ENCODE measurements at regions not wholly inside any gene's neighbourhood (a gene's known extent, or its start where the extent isn't known, plus 50 kb on each side); places are given as distances from the start of the nearest gene placed in this dataset.

DNA sequence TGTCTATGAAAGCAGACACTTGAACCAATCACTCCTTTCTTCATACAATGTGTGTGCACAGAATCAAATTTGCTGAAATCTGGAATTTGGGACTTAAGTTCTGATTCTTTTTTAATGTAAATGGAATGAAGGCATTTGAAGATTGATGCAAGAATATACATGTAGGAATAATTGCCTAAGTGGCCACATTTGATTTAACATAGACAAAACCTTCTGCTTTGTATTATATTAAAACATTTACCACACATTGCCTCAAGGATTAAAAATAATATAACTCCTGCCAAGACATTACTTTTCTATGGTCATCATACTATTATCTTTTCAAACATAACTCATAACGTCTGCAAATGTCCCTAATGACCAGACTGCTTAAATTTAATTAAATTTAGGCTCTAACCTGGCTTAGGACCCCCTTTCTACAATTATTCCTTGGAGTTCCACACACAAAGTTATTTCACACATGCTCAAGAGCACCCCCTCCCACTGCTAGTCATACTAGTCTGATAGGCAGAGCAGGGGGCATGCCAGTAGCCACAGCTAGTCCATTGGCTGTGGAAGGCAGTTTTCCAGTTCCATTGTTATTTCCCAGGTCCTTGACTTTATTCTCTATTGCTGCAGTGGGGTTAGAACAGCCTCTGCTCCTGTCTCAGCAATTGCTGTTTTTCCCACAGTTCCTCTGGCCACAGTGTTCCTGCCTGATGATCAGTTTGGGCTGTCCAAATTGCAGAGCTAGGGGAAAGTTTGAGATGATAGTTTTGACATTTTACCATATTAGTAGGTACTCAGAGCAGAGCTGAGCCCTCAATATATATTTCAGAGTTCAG is 360.6 kb upstream of the GRAMD2B start:
- no peak overlapping the region for H3K4me3 ChIP-seq (ENCODE audit: low read depth, low read length)
- DNase-seq (ENCODE audit: low read depth) = no peak

DNA sequence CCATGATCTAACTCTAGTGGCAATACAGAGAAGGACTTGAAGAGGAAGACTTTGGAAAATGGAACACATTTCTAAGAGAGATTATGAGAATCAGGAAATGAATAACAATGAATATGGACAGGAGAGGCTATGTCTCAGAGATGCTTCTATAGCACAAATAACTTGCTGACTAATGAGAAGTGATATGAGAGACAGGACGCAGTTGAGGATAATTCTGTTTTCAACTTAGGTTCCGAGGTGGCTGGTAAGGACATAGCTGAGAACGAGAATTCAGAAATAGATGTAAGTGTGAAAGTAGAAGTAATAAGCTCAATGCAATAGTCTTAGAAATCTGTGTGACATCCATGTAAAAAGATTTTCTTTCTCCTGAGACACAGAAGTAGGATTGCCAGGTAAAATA is 358.1 kb upstream of the GRAMD2B start:
- no peak for DNase-seq (ENCODE audit: low read depth)
- no peak overlapping the region for H3K4me3 ChIP-seq (ENCODE audit: low read depth, low read length)

DNA sequence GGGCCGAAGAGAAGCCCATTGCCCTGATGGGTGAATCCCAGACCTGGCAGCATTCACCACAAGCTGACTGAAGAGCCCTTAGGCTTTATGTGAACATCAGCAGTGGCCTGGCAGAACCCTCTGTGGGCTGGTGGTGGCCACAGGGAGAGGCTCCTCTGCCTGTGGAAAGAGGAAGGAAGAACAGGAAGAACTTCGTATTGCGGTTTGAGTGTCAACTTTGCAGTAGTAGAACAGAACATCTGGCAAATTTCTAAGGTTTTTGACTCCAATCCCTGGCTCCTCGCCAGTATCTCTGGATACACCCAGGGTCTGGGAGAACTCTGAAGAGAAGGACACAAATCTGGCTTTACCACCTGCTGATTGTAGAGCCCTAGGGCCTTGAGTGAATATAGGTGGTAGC is 356.4 kb upstream of the GRAMD2B start:
- no peak overlapping the region for H3K4me3 ChIP-seq (ENCODE audit: low read depth, low read length)
- DNase-seq (ENCODE audit: low read depth) = no peak

DNA sequence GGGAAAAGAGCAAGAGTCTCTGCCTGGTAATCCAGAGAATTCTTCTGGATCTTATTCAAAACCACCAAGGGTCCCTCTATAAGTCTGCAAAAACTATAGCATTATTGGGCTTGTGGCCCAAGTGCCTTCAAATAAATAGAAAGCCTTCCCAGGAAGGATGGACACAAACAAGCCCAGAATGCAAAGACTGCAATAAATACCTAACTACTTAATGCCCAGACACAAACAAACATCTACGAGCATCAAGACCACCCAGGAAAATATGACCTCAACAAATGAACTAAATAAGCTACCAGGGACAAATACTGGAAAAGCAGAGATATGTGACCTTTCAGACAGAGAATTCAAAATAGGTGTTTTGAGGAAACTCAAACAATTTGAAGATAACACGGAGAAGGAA is 355.8 kb upstream of the GRAMD2B start:
- DNase-seq (ENCODE audit: low read depth) = no peak
- H3K4me3 ChIP-seq (ENCODE audit: low read depth, low read length) = no peak overlapping the region

DNA sequence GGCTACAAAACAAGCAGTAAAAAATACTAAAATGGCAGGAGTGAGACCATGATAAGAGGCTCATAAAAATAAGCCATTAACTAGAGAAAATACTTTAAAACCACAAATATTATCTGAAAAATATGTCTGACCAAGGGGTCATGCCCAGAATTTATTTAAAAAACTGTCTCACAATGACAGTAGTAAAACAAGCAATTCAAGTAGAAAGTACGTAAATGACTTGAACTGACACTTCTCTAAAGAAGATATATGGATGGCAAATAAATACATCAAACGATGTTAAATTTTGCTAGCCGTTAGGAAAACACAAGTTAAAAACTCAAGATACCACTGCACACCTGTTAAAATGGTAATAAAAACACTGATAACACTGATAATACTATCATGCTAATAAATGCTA is 353.9 kb upstream of the GRAMD2B start:
- DNase-seq (ENCODE audit: low read depth) = no peak
- no peak overlapping the region for H3K4me3 ChIP-seq (ENCODE audit: low read depth, low read length)

DNA sequence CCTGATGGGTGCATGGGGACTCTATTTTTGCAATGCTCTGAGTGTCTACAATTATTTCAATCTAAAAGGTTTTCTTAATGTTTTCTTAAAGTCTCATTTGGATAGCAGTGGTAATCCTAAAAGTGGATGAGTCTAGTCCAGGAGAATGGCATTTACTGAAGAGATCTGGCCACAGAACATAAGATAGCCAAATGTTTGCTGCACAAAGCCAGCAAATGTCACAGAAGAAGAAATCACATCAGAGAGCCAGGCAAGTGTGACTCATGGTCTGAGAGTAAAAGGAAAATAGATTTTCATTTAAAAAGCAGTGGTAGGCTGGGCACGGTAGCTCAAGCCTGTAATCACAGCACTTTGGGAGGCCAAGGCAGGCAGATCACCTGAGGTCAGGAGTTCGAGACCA is 352.7 kb upstream of the GRAMD2B start:
- no peak for DNase-seq (ENCODE audit: low read depth)
- no peak overlapping the region for H3K4me3 ChIP-seq (ENCODE audit: low read depth, low read length)

DNA sequence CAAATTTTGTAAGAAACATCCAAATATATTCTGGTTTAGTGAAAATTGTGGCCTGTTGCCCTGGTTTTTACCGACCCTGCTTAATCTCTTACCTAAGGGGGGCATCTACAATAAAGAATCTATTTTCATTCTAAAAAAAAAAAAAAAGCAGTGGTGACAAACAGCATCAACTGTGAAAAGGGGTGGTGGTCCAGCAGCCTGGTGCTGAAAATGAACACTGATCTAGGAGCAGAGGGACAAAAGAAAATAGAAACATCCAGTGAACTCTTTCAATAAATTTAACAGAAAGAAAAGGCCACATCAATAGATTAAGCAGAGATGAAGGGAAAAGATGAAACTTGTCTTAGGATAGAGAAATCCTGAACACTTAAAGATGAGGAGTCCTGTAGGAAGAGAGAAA is 348.7 kb upstream of the GRAMD2B start:
- no peak for DNase-seq (ENCODE audit: low read depth)
- no peak overlapping the region for H3K4me3 ChIP-seq (ENCODE audit: low read depth, low read length)

DNA sequence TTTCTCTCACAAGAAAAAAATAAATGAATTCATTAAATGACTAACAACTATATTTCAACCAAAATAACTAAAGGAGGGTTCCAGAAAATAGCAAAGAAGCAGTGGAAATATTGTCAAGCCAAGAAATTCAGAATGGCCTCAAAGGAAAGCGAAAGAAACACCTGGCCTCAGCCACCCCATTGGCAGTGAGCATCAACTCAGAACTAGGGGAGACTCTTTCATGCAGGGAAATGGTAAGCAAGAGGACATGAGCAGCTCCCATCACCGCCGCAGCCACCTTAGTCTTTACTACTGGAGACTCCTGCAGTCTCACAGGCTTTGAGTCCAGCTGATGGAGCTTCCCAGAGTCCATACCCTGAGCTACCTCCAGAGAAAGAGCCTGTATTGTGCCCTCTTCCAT is 343.9 kb upstream of the GRAMD2B start:
- no peak for DNase-seq (ENCODE audit: low read depth)

DNA sequence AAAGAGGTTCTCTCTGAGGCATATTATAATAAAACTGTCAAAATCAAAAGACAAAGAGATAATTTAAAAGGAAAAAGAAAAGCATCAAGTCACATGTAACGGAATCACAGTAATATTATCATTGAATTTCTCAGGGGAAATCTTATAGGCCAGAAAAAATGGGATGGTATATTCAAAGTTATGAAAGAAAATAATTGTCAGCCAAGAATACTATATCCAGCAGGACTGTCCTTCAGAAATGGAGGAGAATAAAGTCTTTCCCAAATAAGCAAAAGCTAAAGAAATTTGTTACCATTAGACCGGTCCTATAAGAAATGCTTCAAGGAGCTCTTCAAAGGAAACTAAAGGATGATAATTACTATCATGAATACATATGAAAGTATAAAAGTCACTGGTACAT is 342.0 kb upstream of the GRAMD2B start:
- DNase-seq (ENCODE audit: low read depth) = no peak
- no peak overlapping the region for H3K4me3 ChIP-seq (ENCODE audit: low read depth, low read length)

More for the DNA sequence above, 343.9 kb upstream of the GRAMD2B start:
- no peak overlapping the region for H3K4me3 ChIP-seq (ENCODE audit: low read depth, low read length)

DNA sequence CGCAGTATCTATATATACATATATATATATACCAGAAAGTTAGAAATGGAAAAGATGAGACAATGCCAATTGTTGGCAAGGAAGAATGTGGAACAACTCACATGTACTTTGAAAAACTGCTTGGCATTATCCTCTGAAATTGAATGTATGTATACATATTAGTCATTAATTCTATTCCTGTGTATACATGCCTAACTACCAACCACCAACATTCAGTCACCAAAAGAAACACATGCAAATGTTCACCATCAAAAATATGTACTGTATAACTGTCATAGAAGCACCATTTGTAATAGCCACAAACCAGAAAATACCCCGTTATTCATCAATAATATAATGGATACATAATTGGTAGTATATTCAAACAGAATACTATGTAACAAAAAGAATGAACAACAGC is 330.2 kb upstream of the GRAMD2B start:
- DNase-seq (ENCODE audit: low read depth) = no peak
- no peak overlapping the region for H3K4me3 ChIP-seq (ENCODE audit: low read depth, low read length)

DNA sequence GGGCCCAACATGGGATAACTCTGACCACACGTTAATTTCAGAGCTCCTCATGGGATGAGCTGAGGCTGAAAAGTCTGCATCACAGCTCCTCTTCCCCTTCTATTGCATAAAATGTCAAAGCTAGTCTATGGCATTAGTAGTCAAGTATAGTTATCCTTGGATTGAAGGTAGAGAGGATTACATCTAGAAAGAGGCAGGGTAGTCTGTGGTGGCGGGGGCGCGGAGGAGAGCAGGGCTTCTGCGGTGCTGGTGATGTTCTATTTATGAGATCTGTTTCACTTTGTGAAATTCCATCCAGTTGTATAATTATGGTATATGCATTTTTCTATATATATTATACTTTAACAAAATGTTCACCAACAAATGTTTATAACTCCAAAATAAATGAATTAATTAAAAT is 329.5 kb upstream of the GRAMD2B start:
- no peak for DNase-seq (ENCODE audit: low read depth)
- no peak overlapping the region for H3K4me3 ChIP-seq (ENCODE audit: low read depth, low read length)

DNA sequence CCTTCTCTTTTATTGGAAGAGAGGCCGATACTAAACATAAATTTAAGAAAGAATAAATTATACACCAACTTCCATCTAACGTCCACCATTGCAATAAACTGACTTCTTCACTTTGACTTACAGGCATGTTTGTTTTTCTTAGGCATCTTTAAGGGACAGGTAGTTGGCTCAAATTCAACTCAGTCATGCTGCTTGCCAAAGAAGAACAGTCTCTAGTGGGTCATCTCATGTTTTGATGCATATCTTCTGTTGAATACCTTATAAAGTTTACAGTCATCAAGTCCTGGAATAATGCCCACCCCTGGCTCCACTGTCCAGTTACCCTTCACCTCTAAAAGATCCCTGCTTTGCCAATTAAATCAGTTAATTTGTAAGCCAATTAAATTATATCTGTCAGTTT is 328.2 kb upstream of the GRAMD2B start:
- no peak for DNase-seq (ENCODE audit: low read depth)
- H3K4me3 ChIP-seq (ENCODE audit: low read depth, low read length) = no peak overlapping the region

DNA sequence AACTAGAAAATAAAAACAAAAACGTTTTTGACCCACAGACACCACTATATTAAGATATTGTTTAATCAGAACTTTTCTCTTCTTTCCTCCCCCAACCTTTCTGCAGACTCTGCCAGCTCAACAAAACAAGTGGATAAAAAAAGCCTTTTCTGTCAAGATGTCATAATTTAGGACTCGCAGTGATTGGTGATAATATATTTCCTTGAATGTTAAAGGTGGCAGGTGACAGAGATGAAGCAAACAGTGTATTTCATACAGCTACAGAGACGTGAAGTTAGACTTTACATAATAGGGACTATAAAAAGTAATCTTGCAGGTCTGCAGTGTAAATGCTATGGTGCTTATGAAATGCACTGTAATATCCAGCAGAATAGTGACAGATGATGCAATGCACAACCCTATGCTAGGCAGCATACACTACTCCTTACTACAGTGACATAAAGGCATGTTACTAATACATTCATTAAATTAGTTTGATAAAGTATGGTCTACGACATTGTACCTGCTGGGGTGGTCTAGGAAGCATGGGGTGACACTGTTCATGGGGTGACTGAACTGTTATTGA is 326.7 kb upstream of the GRAMD2B start:
- H3K4me3 ChIP-seq (ENCODE audit: low read depth, low read length) = no peak overlapping the region
- no peak for DNase-seq (ENCODE audit: low read depth)

DNA sequence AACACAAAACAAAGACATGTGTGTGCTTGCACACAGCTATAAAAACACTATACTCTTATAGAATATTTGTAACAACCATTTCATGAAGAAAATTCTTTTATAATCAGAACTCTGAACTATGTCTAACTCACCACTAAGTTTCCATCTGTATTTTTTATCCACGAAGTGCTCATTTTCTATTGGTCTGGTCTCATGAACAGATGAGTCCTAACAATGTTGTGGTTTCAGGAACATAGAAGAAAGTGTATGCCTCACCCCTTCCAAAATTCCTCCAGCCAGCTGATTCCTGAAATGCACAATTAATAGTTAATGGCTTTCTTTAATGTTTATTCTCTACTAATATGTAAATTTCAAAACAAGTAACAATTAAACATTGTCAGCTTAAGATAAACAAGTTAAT is 325.3 kb upstream of the GRAMD2B start:
- DNase-seq (ENCODE audit: low read depth) = no peak
- H3K4me3 ChIP-seq (ENCODE audit: low read depth, low read length) = no peak overlapping the region

DNA sequence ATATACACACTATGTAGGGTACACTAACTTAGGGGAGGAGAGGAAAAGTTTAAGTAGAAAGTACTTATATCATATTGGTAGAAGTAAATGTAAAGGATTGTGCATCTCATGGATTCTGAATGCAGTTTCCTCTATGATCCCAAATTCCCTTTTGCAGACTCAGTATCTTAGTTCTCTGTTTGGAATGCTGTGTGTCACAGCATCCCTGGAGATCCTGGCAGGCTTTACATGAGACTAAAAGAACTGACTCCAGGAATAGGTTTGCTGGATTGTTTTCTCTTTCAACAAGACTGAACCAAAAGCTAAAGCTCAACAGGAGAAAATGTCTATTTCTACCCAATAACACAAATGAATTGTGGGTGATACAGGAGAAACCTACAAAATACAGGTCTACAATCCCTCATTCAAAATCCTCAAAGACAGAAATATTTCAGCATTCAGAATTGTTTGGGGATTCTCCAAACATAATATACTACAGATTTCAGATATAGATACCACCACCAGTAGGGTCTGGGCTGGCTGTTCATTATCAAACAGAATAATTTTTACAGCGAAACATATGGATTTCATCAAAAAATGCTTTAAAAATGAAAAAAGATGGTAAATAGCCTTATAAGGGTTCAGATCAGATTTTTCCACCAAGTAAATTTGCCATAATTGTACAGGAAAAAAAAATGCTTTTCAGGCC is 324.7 kb upstream of the GRAMD2B start:
- no peak overlapping the region for H3K4me3 ChIP-seq (ENCODE audit: low read depth, low read length)
- peak; percentile 45 for DNase-seq (ENCODE audit: low read depth)

DNA sequence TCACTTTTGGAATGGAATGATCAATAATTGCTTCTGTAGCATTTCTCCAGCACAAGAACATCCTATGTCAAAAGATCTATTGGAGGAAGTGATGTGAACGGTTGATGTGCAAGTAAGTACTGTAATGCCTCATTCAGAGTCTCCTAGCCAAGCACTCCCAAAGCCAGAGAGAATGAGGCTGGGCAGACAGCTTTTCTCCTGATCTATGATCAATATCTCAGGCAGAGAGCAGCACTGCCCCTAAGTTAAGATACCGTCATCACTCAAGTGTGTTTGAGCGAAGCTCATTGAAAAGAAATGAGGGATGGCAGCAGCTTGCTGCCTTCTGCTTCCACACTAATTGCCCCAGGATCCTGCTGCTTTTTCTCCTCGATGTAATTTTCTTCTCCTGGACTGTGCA is 324.1 kb upstream of the GRAMD2B start:
- no peak for DNase-seq (ENCODE audit: low read depth)
- H3K4me3 ChIP-seq (ENCODE audit: low read depth, low read length) = no peak overlapping the region

DNA sequence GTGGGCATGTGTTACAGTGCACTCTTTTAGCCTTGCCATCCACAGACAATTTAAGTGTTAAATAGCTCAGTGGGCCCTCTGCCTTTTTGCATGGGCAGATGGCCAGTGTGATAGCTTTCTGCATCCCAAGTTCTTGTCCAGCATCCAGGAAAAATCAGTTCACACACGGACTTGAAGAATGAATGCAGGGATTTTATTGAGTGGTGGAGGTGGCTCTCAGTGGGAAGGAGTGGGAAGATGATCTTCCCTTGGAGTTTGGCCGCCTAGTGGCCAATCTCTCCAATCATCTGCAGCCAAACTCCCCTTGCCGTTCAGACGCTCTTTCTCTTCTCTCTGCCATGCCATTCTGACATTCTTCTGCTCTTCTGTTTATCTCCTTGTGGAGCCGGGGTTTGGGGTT is 322.4 kb upstream of the GRAMD2B start:
- DNase-seq (ENCODE audit: low read depth) = no peak
- no peak overlapping the region for H3K4me3 ChIP-seq (ENCODE audit: low read depth, low read length)

DNA sequence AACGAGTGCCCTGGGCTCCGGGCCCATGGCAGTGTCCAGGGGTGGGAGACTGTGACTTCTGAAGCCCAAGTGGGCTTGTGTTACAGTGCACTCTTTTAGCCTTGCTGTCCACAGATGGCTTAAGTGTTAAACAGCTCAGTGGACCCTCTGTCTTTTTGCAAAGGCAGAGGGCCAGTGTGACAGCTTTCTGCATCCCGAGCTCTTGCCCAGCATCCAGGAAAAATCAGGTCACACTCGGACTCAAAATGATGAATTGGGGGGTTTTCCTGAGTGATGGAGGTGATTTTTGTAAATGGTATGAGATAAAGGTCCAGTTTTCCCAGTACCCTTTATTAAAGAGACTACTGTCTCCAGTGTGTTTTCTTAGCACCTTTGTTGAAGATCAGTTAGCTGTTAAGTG is 321.3 kb upstream of the GRAMD2B start:
- H3K4me3 ChIP-seq (ENCODE audit: low read depth, low read length) = no peak overlapping the region
- DNase-seq (ENCODE audit: low read depth) = no peak

DNA sequence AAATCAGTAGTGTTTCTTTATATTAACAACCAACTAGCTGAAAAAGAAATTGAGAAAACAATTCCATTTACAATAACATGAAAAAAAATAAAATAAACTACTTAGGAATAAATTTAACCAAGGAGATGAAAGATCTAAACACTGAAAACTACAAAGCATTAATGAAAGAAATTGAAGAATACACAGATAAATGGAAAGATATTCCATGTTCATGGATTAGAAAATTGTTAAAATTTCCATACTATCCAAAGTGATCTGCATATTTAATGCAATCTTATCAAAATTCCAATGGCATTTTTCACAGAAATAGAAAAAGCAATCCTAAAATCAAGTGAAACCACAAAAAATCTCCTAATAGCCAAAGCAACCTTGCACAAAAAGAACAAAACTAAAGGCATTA is 320.2 kb upstream of the GRAMD2B start:
- DNase-seq (ENCODE audit: low read depth) = no peak
- H3K4me3 ChIP-seq (ENCODE audit: low read depth, low read length) = no peak overlapping the region

DNA sequence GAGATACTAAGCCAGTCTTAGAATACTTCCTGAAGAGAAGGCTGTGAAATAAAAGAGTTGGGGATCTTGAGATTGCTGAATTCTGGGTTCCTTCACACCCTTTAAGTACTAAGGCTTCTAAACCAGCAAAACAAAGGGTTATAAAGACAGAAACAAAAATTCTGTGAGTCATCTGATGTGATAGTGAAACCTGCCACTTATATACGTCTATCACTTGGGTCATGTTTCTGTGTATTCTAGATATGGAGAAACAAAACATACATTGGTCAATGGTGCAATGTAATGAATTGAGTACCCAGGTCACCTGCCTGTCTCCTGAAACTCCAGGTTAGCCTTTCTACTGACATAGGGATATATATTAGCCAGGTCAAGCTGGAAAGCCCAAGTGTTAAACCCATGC is 319.3 kb upstream of the GRAMD2B start:
- no peak overlapping the region for H3K4me3 ChIP-seq (ENCODE audit: low read depth, low read length)
- no peak for DNase-seq (ENCODE audit: low read depth)

DNA sequence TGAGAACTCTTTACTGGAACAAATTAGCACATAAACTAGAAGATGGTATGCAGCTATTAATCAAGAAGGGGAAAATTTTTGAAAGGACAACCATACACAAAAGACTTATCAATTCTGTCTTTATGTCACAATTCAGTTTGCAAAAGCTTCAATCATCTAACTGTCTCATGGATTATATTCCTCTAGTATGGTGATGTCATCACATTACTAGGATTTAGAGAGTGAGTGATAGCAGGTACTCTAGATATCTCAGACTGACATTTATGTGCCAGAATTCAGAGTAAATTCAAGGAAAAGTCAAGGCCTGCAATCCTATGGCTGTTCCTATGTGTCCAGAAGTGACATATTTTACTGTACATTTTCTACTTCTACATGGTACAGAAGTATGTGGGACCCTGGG is 318.9 kb upstream of the GRAMD2B start:
- H3K4me3 ChIP-seq (ENCODE audit: low read depth, low read length) = no peak overlapping the region
- DNase-seq (ENCODE audit: low read depth) = no peak

Data from skeletal muscle cell (primary cell).